Coronary artery (tissue), 2 donors: ENCODE measurements at regions not wholly inside any gene's neighbourhood (a gene's known extent, or its start where the extent isn't known, plus 50 kb on each side); places are given as distances from the start of the nearest gene placed in this dataset.

Source experiments
- DNase-seq: peaks from one replicate; pipeline ENCODE4 v3.0.0-alpha.2; 2017; ENCODE audit warnings: low spot score
- H3K27ac ChIP-seq, 2 donors: fragments of 200-600 bp; sonication (generic); one replicate each; pipeline ENCODE4 v1.5.1; 2016 to 2019
- H3K4me3 ChIP-seq: fragments of 200-600 bp; sonication (generic); 2 replicates; pipeline ENCODE4 v1.5.1; 2016; ENCODE audit warnings: mild to moderate bottlenecking, moderate library complexity
- TF ChIP-seq, protein P1 (sequence below): fragments of 200-600 bp; sonication (generic); IDR thresholded peaks from one replicate; pipeline ENCODE4 v1.5.1; 2019; ENCODE audit warnings: antibody characterized with exemption

DNA sequence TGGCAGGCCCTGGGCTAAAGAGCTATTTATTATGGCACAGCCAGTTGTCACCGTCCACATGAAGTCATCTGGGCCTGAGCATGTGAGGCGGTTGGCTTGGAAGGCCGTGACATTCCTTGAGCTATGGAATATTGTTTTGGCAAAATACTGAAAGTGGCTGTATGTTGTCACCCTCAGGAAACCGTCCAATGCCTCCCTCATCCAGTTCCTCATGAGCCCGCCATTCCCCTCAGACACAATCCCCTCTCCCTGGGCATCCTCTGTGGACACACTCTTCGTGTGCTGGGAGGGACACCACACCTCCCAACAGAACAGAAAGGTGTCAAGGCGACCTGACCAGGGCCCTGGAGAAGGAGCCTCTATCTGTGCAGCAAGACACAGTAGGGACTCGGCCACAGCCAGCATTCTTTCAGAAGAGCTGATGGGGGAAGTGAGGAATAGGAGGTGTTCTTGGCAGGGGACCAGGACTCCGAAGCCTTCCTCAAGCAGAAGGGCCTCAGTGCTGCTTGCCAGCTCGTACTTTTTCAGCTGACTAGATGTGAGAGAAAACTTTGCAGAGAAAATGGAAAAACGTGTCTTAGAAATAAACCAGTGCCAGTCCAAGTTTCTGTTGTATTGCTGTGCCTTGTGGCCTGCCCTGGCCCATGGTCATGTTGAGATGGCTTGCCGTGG lies 120.5 kb downstream of the SOD2 start:
- TF ChIP-seq, protein P1, sequence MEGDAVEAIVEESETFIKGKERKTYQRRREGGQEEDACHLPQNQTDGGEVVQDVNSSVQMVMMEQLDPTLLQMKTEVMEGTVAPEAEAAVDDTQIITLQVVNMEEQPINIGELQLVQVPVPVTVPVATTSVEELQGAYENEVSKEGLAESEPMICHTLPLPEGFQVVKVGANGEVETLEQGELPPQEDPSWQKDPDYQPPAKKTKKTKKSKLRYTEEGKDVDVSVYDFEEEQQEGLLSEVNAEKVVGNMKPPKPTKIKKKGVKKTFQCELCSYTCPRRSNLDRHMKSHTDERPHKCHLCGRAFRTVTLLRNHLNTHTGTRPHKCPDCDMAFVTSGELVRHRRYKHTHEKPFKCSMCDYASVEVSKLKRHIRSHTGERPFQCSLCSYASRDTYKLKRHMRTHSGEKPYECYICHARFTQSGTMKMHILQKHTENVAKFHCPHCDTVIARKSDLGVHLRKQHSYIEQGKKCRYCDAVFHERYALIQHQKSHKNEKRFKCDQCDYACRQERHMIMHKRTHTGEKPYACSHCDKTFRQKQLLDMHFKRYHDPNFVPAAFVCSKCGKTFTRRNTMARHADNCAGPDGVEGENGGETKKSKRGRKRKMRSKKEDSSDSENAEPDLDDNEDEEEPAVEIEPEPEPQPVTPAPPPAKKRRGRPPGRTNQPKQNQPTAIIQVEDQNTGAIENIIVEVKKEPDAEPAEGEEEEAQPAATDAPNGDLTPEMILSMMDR: no peak
- H3K27ac ChIP-seq: no peak overlapping the region
- H3K4me3 ChIP-seq: no peak overlapping the region

DNA sequence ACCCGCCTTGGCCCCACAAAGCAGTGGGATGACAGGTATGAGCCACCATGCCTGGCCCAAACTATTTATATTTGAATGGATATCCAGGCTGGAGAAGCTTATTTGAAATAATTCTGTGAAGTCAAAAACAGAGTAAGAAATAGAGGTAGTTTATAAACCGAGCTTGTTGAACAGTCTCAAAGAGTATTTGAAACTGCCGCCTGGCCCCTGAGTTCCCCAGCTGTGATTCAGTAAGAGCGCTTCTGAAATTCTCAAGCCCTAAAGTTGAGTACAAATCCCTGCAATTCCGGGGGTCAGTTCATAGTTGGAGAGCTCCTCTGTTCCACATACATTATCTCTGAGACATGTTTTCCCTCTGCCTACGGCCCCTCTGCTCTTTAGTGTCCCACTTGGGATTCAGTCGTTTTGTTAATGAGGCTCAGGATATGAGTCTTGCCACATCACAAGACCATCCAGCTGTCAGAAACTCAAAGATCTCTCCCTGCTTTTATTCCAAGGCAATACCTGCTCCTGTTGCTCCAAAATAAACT lies 127.8 kb downstream of the SOD2 start:
- TF ChIP-seq, protein P1: no peak
- DNase-seq: no peak
- no peak overlapping the region for H3K27ac ChIP-seq
- no peak overlapping the region for H3K4me3 ChIP-seq

More for the DNA sequence above, 120.5 kb downstream of the SOD2 start:
- no peak for DNase-seq

DNA sequence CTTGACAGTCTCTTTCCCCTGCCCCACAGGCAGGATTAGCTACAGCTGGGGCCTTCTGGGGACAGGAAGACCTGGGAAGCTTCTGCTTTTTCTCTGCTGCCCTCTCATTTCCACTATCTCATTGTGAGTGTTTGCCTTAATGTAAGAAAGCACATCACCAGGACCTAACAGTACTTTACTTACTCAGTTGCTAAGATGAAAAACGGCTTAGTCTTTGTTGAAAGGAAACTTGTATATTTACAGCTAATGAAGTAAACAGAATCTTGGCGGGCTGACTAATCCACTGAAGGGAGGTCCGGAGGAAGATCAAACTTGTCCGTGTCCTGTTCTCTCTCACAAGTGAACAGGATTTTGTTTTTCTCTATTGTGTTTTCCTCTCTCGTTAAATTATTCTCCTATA lies 128.6 kb downstream of the SOD2 start:
- TF ChIP-seq, protein P1: no peak
- no peak overlapping the region for H3K4me3 ChIP-seq
- H3K27ac ChIP-seq: no peak overlapping the region
- DNase-seq: no peak

DNA sequence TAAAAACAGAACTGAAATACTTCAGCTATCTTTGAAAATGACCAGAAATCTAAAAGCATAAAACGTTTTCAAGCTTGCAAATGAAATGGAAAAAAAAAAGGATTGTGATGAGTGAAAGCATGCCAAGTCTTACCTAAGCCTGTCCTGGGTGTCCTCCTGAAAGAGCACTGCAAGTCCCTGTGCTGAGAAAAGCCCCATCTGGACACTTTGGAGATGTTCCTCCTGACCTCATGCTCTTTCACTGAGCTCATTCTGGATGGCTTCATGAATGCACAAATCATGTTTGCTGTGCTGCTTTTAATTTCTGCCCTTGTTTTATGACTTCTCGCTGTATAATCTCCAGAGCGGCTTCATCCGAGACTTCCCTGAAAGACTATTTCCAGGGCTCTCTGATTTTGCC lies 136.0 kb downstream of the SOD2 start:
- DNase-seq: no peak
- TF ChIP-seq, protein P1: no peak
- H3K4me3 ChIP-seq: no peak overlapping the region
- H3K27ac ChIP-seq: no peak overlapping the region

DNA sequence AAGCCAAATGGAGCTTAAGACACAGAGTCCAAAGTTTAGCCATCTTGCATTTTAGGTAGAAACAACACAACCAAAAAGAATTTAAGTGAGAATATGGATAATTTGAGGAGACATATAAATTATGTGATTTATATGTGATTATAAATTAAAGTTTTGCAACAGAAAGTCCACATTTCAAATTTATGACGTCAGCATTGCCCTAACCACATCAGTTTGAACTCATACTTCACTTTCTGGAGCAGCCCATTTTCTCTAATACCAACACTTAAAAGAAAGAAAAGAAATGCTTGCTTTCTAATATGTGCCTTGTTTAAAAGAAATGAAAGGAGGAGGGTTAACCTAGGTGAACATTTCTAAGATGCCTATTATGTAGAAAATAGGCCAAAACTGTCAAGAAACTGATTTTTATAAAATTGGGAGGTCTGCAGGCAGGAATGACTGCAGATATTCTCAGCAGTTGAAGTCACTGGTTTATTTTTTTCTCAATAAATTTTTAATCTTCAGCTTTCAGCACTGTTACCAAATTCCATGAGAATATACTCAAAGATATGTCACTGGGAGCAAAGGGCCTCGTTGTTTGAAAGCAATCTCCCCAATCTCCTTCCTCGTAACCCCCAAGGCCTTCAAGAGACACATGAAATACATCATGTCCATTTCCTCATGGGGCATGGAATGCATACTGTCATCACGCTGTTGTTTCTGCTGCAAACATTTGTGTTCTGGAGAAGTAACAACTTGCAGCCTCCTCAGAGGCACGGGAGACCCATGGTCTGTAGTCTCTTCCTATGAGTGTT lies 137.8 kb downstream of the SOD2 start:
- no peak for DNase-seq
- TF ChIP-seq, protein P1: no peak

DNA sequence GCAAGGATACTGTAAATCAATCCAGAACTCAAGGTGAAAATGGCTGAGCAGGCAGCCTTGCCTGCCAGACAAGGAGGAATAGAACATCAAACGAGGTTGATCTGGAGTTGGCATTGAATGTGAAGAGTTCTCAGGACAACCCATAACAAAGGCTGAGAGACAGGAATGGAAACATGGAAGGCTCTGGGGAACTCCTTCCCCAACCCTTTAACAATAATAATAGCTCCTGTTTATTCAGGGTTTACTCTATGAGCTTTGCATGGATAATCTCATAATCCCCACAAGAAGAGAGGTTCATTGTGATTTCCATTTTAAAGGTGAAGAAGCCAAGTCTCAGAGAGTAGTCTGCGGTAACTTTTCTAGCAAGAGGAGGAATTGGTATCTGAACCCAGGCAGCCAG lies 151.7 kb downstream of the SOD2 start:
- TF ChIP-seq, protein P1: no peak
- DNase-seq: no peak
- Histone ChIP-seq H3K4me3 (no peak overlapping the region), H3K27ac (no peak overlapping the region)

More for the DNA sequence above, 137.8 kb downstream of the SOD2 start:
- no peak overlapping the region for H3K27ac ChIP-seq
- no peak overlapping the region for H3K4me3 ChIP-seq
